Osteoblast (primary cell): ENCODE measurements at regions not wholly inside any gene's neighbourhood (a gene's known extent, or its start where the extent isn't known, plus 50 kb on each side); places are given as distances from the start of the nearest gene placed in this dataset.
"Not testable (repeated sequence)": the region's sequence is repeated elsewhere in the genome, so short reads cannot be mapped to it uniquely, and the experiment has no call there.

Experiments used
- DNase-seq: peaks from one replicate; pipeline ENCODE4 v3.0.0; 2011; ENCODE audit warnings: low spot score, mixed read lengths; ENCODE audit not compliant: insufficient read length; ENCODE audit errors: missing footprints
- H2AFZ ChIP-seq: 2 replicates; pipeline ENCODE4 v1.6.0; 2011; ENCODE audit warnings: mild to moderate bottlenecking, low read length
- H3K27ac ChIP-seq: 2 replicates; pipeline ENCODE4 v1.5.1; 2011; ENCODE audit warnings: mild to moderate bottlenecking, low read depth, low read length, moderate library complexity
- H3K27me3 ChIP-seq: 2 replicates; pipeline ENCODE4 v1.6.0; 2012; ENCODE audit warnings: mild to moderate bottlenecking, control low read depth, inconsistent platforms, low read length, moderate library complexity; ENCODE audit not compliant: insufficient read depth
- H3K36me3 ChIP-seq: 2 replicates; pipeline ENCODE4 v1.5.1; 2011; ENCODE audit warnings: mild to moderate bottlenecking, low read length, control low read depth, moderate library complexity; ENCODE audit not compliant: insufficient read depth
- H3K4me1 ChIP-seq: 2 replicates; pipeline ENCODE4 v1.5.1; 2011; ENCODE audit warnings: mild to moderate bottlenecking, low read length, control low read depth, moderate library complexity; ENCODE audit not compliant: insufficient read depth
- H3K4me2 ChIP-seq: 2 replicates; pipeline ENCODE4 v1.6.0; 2011; ENCODE audit warnings: mild to moderate bottlenecking, low read length; ENCODE audit not compliant: insufficient read depth
- H3K4me3 ChIP-seq: fragments of 200-600 bp; sonication (generic); 3 replicates; pipeline ENCODE4 v1.5.1; 2012; ENCODE audit warnings: mild to moderate bottlenecking, low read length, inconsistent platforms; ENCODE audit not compliant: insufficient read depth
- H3K79me2 ChIP-seq: 2 replicates; pipeline ENCODE4 v1.6.0; 2012; ENCODE audit warnings: mild to moderate bottlenecking, low read length, control low read depth, inconsistent platforms; ENCODE audit not compliant: insufficient read depth
- H3K9me3 ChIP-seq: 2 replicates; pipeline ENCODE4 v1.5.1; 2011; ENCODE audit warnings: low read depth, low read length, control low read depth
- H4K20me1 ChIP-seq: 2 replicates; pipeline ENCODE4 v1.6.0; 2012; ENCODE audit warnings: mild to moderate bottlenecking, low read length, control low read depth; ENCODE audit not compliant: insufficient read depth
- CTCF ChIP-seq: IDR thresholded peaks from 2 replicates; pipeline ENCODE4 v1.5.1; 2011; ENCODE audit warnings: mild to moderate bottlenecking, low read depth, low read length, moderate library complexity; ENCODE audit errors: extremely low read depth

DNA sequence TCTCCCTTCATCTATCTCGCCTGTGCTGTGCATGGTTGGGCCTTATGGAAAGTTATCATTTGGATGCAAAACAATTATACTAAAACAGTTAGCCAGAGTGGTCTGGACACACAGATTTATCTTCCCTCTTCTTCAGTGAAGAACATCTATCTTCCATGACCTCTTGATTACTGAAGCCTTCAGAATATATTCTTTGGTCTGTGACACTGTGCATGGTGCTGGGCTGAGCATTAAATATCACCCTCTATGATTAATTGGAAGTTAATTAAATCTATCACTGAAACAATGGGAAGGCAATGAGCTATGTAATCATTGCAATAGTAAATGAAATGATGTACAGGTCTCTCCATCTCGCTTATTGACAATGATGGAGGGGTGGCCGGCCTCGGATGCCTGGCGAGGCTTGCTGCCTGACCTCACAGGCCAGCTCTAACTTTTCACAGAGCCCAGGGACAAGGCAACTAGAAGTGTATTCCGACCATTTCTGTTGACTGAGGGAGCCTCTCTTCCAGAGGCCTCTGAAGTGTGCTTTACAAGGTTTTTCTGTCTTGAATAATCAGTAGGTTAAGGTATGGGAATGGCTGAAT lies 186.6 kb downstream of the NKX6-1 start:
- Histone ChIP-seq H3K27ac (no peak overlapping the region), H3K4me1 (no peaks in the 10 kb centered on the region), H3K79me2 (no peaks in the 10 kb centered on the region), H3K9me3 (no peaks in the 10 kb centered on the region), H3K27me3 (no peaks in the 10 kb centered on the region), H3K36me3 (no peaks in the 10 kb centered on the region), H3K4me2 (no peak overlapping the region), H2AFZ (no peak overlapping the region), H4K20me1 (no peaks in the 10 kb centered on the region), H3K4me3 (no peak overlapping the region)
- TF ChIP-seq CTCF, result no peak
- no peak for DNase-seq

DNA sequence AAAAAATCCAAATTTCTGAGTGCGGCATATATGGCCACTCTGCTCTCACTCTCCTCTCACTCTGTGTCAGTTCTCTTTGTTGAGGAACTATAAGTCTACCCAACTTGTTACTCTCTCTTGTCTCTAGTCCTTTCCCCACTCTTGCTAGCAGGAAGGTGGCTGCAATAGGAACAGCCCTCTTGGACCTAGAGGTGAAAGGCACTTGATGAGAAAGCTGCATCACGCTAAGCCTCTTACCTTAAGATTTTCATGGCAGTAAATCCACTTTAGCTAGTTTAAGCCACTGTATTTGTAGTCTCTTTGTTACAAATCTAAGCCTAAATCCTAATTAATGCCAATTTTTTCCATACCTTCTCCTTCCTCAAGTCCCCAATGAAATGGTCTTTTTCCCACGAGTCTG lies 189.9 kb downstream of the NKX6-1 start:
- H3K27me3 ChIP-seq, result no peaks in the 10 kb centered on the region
- no peaks in the 10 kb centered on the region for H3K79me2 ChIP-seq
- H2AFZ ChIP-seq, result no peak overlapping the region
- H3K9me3 ChIP-seq, result no peaks in the 10 kb centered on the region
- H3K4me1 ChIP-seq, result no peaks in the 10 kb centered on the region
- DNase-seq, result no peak
- no peaks in the 10 kb centered on the region for H4K20me1 ChIP-seq
- H3K27ac ChIP-seq, result no peak overlapping the region
- no peaks in the 10 kb centered on the region for H3K36me3 ChIP-seq
- no peak overlapping the region for H3K4me2 ChIP-seq
- TF ChIP-seq CTCF, result no peak
- no peak overlapping the region for H3K4me3 ChIP-seq

DNA sequence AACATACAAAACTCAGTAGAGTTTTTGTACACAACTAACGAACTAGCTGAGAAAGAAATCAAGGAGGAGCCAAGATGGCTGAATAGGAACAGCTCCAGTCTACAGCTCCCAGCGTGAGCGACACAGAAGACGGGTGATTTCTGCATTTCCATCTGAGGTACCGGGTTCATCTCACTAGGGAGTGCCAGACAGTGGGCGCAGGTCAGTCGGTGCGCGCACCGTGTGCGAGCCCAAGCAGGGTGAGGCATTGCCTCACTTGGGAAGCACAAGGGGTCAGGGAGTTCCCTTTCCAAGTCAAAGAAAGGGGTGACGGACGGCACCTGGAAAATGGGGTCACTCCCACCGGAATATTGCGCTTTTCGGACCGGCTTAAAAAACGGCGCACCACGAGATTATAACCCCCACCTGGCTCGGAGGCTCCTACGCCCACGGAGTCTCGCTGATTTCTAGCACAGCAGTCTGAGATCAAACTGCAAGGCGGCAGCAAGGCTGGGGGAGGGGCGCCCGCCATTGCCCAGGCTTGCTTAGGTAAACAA lies 200.3 kb downstream of the NKX6-1 start:
- H3K4me3 ChIP-seq, H3K36me3 ChIP-seq, H3K9me3 ChIP-seq, H3K79me2 ChIP-seq, H3K27ac ChIP-seq, H3K27me3 ChIP-seq, H2AFZ ChIP-seq, H3K4me1 ChIP-seq, H4K20me1 ChIP-seq, H3K4me2 ChIP-seq, DNase-seq: not testable (repeated sequence)

DNA sequence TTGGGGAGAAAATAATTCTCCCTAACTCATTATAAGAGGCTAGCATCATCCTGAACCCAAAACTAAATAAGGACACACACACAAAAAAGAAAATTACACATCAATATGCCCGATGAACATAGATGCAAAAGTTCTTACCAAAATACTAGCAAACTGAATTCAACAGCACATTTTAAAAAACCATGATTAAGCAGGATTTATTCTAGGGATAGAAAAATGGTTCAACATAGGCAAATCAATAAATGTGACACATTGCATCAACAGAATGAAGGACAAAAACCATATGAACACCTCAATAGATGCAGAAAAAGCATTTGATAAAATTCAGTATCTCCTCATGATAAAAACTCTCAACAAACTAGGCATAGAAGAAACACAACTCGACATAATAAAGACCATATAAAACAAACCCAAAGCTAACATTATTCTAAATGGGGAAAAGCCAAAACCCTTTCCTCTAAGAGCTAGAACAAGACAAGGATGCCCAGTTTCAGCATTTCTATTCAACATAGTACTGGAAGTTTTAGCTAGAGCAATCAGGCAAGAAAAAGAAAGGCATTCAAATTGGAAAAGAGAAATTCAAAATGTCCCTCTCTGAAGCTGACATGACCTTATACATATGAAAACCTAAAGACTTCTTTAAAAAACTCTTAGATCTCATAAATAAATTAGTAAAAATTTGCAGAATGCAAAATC lies 200.9 kb downstream of the NKX6-1 start:
- Histone ChIP-seq H3K9me3 (no peaks in the 10 kb centered on the region), H3K27me3 (no peaks in the 10 kb centered on the region), H3K79me2 (no peaks in the 10 kb centered on the region), H3K27ac (no peak overlapping the region), H3K4me3 (no peak overlapping the region), H3K4me2 (no peak overlapping the region), H4K20me1 (no peaks in the 10 kb centered on the region), H2AFZ (no peak overlapping the region), H3K36me3 (no peaks in the 10 kb centered on the region), H3K4me1 (no peaks in the 10 kb centered on the region)
- DNase-seq, result no peak
- no peak for TF ChIP-seq CTCF
